ENCODE measurements at regions not wholly inside any gene's neighbourhood (a gene's known extent, or its start where the extent isn't known, plus 50 kb on each side); places are given as distances from the start of the nearest gene placed in this dataset.

DNA sequence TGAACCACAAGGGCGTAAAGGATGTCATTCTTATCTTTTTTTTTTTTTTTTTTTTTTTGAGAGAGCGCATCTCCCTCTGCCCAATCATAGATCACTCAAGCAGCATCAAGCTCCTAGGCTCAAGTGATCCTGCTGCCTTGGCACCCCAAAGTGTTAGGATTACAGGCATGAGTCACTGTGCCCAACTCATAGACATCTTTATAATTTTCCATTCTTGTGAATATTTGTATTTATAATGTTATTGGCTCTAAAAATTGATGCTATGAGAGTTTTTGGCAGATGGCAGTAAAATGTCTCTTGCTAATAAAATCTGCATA is 128.7 kb downstream of the AKR1D1 start:
- TF ChIP-seq CTCF (IDR thresholded peaks at IDR 0.05), result no peak
- no peak for TF ChIP-seq POLR2A (IDR thresholded peaks at IDR 0.05)

Measured in esophagus squamous epithelium (tissue), 4 donors.